Uterus (tissue), 3 donors: ENCODE measurements at regions not wholly inside any gene's neighbourhood (a gene's known extent, or its start where the extent isn't known, plus 50 kb on each side); places are given as distances from the start of the nearest gene placed in this dataset.

ENCODE experiments used
- DNase-seq, 2 donors: peaks; one replicate each; pipeline ENCODE4 v3.0.0-alpha.2; 2019 to 2020
- H3K27ac ChIP-seq, 2 donors: fragments of 200-600 bp; sonication (generic); 1 replicate in 1 of 2; 2 replicates in 1 of 2; pipeline ENCODE4 v1.5.1; 2016 to 2018
- H3K27me3 ChIP-seq, 2 donors: fragments of 200-600 bp; sonication (generic); one replicate each; pipeline ENCODE4 v1.5.1; 2018 to 2019; ENCODE audit warnings: control low read depth in 1 of 2
- H3K36me3 ChIP-seq, 2 donors: fragments of 200-600 bp; sonication (generic); one replicate each; pipeline ENCODE4 v1.5.1; 2019; ENCODE audit warnings: control low read depth in 1 of 2
- H3K4me1 ChIP-seq, 2 donors: fragments of 200-600 bp; sonication (generic); one replicate each; pipeline ENCODE4 v1.5.1; 2018 to 2019; ENCODE audit warnings: control low read depth in 1 of 2
- H3K4me3 ChIP-seq, 2 donors: fragments of 200-600 bp; sonication (generic); 1 replicate in 1 of 2; 2 replicates in 1 of 2; pipeline ENCODE4 v1.5.1; 2018 to 2019; ENCODE audit warnings: mild to moderate bottlenecking in 1 of 2
- H3K9me3 ChIP-seq, 2 donors: fragments of 200-600 bp; sonication (generic); one replicate each; pipeline ENCODE4 v1.5.1; 2019; ENCODE audit warnings: control low read depth in 1 of 2
- POLR2A ChIP-seq, 2 donors: fragments of 450-650 bp; IDR thresholded peaks; one replicate each; pipeline ENCODE4 v1.6.1; 2016; ENCODE audit warnings: antibody characterized with exemption in 2 of 2, mild to moderate bottlenecking in 1 of 2, moderate library complexity in 1 of 2
- intact Hi-C: fragments of 100-400 bp; cut with DNase I; formaldehyde crosslinking; loops from one replicate; pipeline ENCODE4 v1.15.1; 2023; ENCODE audit warnings: low total_unique reads
- TF ChIP-seq, protein P1 (sequence below), 4 experiments: fragments of 200-600 bp in 2 of 4; fragments of 450-650 bp in 2 of 4; sonication (generic) in 2 of 4; IDR thresholded peaks; one replicate each; pipeline ENCODE4 v1.5.1; 2016 to 2019; ENCODE audit warnings: antibody characterized with exemption in 4 of 4, mild to moderate bottlenecking in 2 of 4, moderate library complexity in 1 of 4
- donor health status: DM: yes; HTN: yes; CAD: no.

GRCh38 chr9:1599961-1600360, 415.2 kb upstream of the SMARCA2 start:
- no peak for DNase-seq
- Histone ChIP-seq H3K27me3 (no peaks in the 10 kb centered on the region), H3K4me1 (no peaks in the 10 kb centered on the region), H3K27ac (no peak overlapping the region), H3K4me3 (no peak overlapping the region), H3K9me3 (no peaks in the 10 kb centered on the region), H3K36me3 (no peaks in the 10 kb centered on the region)
- no peak for TF ChIP-seq POLR2A (IDR thresholded peaks at IDR 0.05)
- TF ChIP-seq, protein P1, sequence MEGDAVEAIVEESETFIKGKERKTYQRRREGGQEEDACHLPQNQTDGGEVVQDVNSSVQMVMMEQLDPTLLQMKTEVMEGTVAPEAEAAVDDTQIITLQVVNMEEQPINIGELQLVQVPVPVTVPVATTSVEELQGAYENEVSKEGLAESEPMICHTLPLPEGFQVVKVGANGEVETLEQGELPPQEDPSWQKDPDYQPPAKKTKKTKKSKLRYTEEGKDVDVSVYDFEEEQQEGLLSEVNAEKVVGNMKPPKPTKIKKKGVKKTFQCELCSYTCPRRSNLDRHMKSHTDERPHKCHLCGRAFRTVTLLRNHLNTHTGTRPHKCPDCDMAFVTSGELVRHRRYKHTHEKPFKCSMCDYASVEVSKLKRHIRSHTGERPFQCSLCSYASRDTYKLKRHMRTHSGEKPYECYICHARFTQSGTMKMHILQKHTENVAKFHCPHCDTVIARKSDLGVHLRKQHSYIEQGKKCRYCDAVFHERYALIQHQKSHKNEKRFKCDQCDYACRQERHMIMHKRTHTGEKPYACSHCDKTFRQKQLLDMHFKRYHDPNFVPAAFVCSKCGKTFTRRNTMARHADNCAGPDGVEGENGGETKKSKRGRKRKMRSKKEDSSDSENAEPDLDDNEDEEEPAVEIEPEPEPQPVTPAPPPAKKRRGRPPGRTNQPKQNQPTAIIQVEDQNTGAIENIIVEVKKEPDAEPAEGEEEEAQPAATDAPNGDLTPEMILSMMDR (IDR thresholded peaks at IDR 0.05): no peak
- intact Hi-C loops: no loop called here

GRCh38 chr9:1604942-1605560, 410.1 kb upstream of the SMARCA2 start:
- no peak for DNase-seq
- H3K9me3 ChIP-seq: no peaks in the 10 kb centered on the region
- TF ChIP-seq, protein P1 (IDR thresholded peaks at IDR 0.05): peak in 3 of 4 experiments; percentile 19 to 25 (median 23)
- TF ChIP-seq POLR2A (IDR thresholded peaks at IDR 0.05): no peak
- intact Hi-C loops: no loop called here
- H3K27ac ChIP-seq: no peak overlapping the region
- H3K4me3 ChIP-seq: no peak overlapping the region
- no peaks in the 10 kb centered on the region for H3K27me3 ChIP-seq
- no peaks in the 10 kb centered on the region for H3K4me1 ChIP-seq
- H3K36me3 ChIP-seq: no peaks in the 10 kb centered on the region

GRCh38 chr9:1606253-1606652, 408.9 kb upstream of the SMARCA2 start:
- Histone ChIP-seq H3K27ac (no peak overlapping the region), H3K36me3 (no peaks in the 10 kb centered on the region), H3K4me3 (no peak overlapping the region), H3K27me3 (no peaks in the 10 kb centered on the region), H3K4me1 (no peaks in the 10 kb centered on the region), H3K9me3 (no peaks in the 10 kb centered on the region)
- DNase-seq: no peak
- TF ChIP-seq, protein P1 (IDR thresholded peaks at IDR 0.05): no peak
- no peak for TF ChIP-seq POLR2A (IDR thresholded peaks at IDR 0.05)
- intact Hi-C loops: no loop called here

GRCh38 chr9:1612886-1613285, 402.3 kb upstream of the SMARCA2 start:
- no peaks in the 10 kb centered on the region for H3K4me1 ChIP-seq
- intact Hi-C loops: no loop called here
- no peak overlapping the region for H3K4me3 ChIP-seq
- TF ChIP-seq POLR2A (IDR thresholded peaks at IDR 0.05): no peak
- TF ChIP-seq, protein P1 (IDR thresholded peaks at IDR 0.05): no peak
- no peak for DNase-seq
- no peaks in the 10 kb centered on the region for H3K27me3 ChIP-seq
- no peaks in the 10 kb centered on the region for H3K36me3 ChIP-seq
- no peak overlapping the region for H3K27ac ChIP-seq
- H3K9me3 ChIP-seq: no peaks in the 10 kb centered on the region

- H3K36me3 ChIP-seq: no peaks in the 10 kb centered on the region
- no peak for TF ChIP-seq POLR2A (IDR thresholded peaks at IDR 0.05)
- TF ChIP-seq, protein P1 (IDR thresholded peaks at IDR 0.05): no peak
- no peak overlapping the region for H3K4me3 ChIP-seq
- no peak for DNase-seq
- intact Hi-C loops: no loop called here
- no peaks in the 10 kb centered on the region for H3K27me3 ChIP-seq
- no peak overlapping the region for H3K27ac ChIP-seq
- H3K9me3 ChIP-seq: no peaks in the 10 kb centered on the region
- H3K4me1 ChIP-seq: no peaks in the 10 kb centered on the region
Measured at GRCh38 chr9:1617419-1617818, 397.7 kb upstream of the SMARCA2 start.
